ENCODE measurements at regions not wholly inside any gene's neighbourhood (a gene's known extent, or its start where the extent isn't known, plus 50 kb on each side); places are given as distances from the start of the nearest gene placed in this dataset.
"Not testable (repeated sequence)": the region's sequence is repeated elsewhere in the genome, so short reads cannot be mapped to it uniquely, and the experiment has no call there.

DNA sequence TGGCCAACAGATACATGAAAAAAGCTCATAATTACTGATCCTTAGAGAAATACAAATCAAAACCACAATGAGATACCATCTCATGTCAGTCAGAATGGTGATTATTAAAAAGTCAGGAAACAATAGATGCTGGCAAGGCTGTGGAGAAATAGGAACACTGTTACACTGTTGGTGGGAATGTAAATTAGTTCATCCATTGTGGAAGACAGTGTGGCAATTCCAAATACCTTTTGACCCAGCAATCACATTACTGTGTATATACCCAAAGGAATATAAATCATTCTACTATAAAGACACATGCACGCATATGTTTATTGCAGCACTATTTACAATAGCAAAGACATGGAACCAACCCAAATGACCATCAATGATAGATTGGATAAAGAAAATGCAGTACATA, 583.9 kb upstream of the GALNTL6 start:
- not testable (repeated sequence) for H3K27ac ChIP-seq, H3K4me3 ChIP-seq

DNA sequence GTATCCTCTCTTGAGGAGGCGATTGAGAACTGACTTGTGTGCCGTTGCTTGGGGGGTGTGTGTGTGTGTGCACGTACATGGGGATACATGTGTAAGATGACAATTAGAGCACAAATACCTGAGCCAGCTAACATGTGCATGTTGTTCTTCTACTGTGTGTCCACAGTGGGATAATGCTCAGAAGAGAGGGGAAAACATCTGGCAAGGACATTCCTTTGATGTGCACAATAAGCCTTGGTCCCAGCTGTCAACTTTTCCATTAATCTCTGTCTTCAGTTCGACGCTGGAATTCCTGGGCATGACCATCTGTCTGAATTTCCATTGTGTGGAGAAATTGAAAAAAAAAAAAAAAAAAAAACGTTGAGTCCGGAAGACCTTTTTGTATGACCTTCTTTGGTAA, 592.0 kb upstream of the GALNTL6 start:
- no peak overlapping the region for H3K27ac ChIP-seq
- H3K4me3 ChIP-seq, result no peak overlapping the region

DNA sequence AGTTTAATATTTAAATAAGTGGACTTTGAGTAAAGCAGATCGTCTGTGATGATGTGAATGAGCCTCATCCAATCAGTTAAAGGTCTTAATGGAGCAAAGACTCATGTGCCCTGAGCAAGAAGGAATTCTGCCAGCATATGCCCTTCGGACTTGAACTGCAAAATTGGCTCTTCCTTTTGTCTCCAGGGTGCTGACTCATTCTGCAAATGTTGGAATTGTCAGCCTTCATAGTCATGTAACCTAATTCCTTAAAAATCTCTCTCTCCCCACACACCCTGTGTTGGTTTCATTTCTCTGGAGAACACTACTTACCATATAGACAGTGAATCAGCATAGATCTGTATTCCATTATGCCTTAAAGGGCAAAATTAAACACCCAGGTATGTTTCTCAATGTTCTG, 609.8 kb upstream of the GALNTL6 start:
- H3K4me3 ChIP-seq, result no peak overlapping the region
- no peak overlapping the region for H3K27ac ChIP-seq

DNA sequence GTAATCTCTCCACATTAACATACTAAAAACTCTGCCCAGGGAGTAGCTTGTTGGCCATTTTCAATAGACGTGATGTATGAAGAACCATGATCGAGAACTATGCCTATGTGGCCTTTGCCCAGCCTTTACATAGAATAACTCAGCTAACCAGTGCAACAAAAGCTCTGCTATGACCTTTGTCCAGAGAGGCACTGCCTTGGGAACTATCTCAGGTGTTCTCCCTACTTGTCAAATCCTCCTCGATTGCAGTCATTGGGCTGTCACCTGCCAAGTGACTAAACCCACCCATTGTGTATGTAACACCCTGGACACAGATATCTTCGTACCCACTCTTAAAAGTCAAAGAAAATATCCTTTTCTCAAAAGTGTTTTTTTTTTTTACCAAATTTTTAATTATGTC, 610.3 kb upstream of the GALNTL6 start:
- no peak overlapping the region for H3K4me3 ChIP-seq

DNA sequence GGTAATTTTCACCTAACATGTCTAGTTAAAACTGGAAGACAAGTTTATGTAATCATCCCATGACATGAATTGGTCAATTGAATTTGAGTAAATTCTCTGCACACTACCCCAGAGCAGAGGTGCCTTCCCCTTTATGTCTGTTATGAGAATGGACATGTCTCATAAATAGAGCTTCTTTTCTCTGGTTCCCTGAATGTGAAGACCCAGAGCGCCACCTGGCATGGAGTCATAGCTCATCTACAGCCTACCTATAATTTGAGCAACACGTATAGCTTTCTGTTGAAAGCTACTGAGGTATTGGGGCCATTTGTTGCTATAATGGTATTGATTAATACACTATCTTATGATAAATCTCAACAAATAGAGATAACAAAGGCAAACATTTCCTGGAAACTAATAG, 626.5 kb upstream of the GALNTL6 start:
- Histone ChIP-seq H3K27ac (no peak overlapping the region), H3K4me3 (no peak overlapping the region)

More for the DNA sequence above, 610.3 kb upstream of the GALNTL6 start:
- H3K27ac ChIP-seq, result no peak overlapping the region

DNA sequence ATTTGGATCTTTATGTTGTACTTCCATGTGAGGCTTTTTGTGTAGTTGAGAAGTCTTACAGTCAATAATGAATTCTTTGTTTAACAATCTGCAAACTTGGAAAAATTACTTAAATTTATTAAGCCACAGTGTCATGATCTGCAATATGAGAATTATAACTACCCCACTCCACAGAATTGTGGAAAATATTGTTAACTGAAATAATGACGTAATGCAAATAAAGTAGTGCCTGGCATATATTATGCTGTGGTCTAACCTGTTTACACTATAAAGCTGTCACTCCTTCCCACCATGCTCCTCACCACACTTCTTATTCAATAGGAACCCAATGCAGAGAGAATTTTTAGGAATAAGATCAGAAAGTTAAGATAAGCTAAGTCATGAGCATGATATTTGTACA, 632.1 kb upstream of the GALNTL6 start:
- Histone ChIP-seq H3K4me3 (no peak overlapping the region), H3K27ac (no peak overlapping the region)

DNA sequence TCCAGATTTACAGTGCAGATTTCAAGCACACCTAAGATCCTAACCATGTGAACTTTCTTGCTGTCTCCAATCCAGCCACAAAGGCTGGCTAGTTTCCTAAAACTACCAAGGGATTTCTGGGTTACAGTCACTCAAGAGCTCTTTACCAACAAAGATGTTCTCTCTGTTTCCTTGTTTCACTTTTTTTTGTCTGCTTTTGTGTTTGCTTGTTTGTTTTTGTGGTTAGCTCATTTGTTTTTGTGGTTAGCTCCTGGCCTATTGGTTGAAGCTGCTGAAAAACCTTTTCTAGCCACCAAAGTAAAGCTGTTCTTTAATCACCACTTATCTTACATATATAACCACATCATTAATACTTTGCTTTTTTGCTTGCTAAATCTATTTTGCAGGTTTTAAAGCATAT, 642.5 kb upstream of the GALNTL6 start:
- Histone ChIP-seq H3K27ac (no peak overlapping the region), H3K4me3 (no peak overlapping the region)

DNA sequence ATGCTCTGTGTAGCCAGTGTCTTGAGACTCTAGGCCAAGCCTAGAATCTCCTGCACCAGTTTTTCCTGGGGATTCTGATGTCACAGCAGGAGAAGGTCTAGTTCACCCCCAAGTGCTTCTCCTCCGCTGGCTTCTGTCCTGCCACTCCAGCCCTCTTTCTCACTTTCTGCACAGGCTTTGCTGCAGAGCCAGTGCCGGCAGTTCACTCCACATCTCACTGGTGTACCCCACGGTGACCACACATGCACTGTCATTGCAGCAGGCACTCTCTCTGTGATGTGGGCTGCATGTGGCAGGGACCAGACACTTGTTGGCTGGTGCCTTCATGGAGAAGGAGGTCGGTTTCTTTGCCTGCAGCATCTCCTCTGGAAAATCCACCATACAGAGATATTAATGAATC, 643.8 kb upstream of the GALNTL6 start:
- Histone ChIP-seq H3K4me3 (no peak overlapping the region), H3K27ac (no peak overlapping the region)

DNA sequence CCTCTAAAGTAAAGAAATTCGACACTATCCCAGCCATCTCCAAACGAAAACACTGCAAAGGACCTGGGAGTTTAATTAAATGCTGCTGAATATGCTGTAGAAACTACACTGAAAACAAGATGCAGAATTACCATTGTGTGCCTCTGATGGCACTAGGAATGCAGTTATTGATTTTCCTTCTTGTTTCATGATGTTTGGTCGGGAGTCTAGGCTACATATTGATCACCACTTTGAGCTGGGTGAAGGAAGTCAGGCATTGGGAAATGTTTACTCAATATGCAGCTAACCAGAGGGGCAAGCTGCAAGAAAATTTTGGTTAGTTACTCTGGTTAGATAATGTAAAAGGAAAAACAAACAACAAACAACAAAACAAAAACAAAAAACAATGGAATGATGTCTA, 650.7 kb upstream of the GALNTL6 start:
- no peak overlapping the region for H3K4me3 ChIP-seq
- no peak overlapping the region for H3K27ac ChIP-seq

DNA sequence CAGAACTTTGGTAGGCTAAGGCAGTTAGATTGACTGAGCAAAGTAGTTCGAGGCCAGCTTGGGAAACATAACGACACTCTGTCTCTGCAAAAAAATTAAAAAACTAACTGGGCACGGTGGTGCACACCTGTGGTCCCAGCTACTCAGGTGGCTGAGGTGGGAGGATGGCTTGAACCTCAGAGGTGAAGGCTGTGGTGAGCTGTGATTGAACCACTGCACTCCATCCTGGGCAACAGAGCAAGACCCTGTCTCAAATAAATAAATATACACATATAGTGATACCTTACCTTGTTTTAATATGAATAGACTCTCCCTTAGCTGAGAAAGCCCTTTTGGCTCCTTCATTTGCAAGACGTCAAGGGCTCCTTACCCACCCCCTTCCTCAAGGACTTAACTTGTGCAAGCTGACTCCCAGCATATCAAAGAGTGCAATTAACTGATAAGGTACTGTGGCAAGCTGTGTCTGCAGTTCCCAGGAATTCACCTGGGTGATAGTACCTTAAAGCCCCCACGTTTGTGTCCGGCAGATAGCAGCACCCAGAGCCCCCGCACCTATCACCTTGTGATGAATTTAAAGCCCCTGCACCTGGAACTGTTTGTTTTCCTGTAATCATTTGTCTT, 655.6 kb upstream of the GALNTL6 start:
- Histone ChIP-seq H3K27ac (no peak overlapping the region), H3K4me3 (no peak overlapping the region)

DNA sequence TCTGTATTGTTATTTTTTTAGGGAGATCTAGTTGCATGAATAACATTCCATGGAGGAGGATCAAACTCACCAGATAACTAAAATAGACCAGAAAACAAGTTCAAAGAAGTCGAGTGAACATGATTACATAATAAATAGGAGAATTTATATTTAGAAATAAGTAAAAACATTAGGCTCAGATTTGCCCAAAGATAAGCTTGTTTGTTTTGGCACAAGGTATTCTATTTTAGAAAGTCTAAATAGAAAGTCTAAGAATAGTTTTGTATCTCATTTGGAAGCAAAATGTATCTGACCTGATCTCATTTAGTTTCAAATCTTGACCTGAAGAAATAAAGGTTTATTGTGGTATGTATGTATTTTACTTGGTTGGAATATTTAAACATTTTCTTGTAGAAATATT, 670.6 kb upstream of the GALNTL6 start:
- no peak overlapping the region for H3K4me3 ChIP-seq
- H3K27ac ChIP-seq, result no peak overlapping the region

DNA sequence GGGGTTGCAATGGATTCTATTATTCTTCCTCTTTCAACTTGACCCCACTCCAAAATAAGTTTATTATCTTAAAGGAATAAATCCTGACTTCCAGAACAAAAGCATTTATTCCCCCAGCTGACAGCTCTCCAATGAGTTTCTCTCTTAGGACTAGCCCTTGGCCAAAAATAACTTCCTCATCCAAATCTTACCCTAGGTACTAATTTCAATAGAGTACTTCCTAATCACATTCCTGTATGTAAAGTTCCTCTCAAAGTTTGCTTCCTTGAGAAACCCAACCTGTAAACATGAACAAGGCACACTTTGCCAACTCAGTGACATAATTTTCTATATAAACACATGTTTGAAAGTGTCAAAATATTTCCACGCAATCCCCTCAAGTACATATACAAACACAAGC, 671.2 kb upstream of the GALNTL6 start:
- Histone ChIP-seq H3K27ac (no peak overlapping the region), H3K4me3 (no peak overlapping the region)

DNA sequence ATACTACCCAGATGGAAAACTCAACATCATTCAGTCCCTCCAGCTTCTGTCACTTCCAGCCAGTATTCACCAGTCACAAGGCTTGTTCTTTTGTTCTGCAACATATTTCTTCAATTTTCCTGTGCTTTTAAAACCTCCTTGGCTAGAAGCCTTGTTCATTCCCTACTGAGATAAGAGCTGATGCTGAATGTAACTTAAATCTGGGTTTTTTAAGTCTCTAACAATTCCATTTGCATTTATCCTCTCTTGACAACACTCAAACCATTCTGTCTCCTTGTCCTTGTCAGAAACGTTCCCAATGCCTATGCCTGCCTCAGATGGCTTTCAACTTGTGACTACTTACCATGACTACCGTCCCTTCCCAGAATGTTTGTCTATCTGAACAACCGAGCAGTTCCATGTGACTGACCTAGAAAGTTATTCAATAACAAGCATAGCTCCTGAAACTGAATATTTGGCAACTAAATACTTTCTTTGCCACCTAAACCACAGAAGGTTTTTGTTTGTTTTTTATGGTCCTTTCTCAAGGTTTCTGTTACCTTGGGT, 682.9 kb upstream of the GALNTL6 start:
- Histone ChIP-seq H3K4me3 (no peak overlapping the region), H3K27ac (no peak overlapping the region)

DNA sequence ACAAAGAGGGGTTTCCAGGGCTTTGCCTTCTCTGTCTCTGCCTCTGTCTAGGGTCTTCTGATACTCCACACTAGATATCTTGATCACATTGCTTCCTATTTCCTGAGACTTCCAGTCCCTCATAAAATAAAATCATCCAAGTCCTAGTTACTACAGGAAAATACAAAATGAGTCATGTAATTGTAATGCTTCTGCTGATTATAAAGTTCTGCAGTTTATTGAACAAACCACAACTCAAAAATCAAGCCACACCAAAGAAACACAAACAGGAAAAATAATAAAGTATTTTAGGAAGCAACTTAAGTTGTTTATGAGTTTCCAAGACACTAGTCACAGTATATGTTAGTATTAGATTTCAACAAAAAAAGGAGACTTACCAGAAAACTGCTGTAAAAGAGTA, 695.1 kb upstream of the GALNTL6 start:
- H3K4me3 ChIP-seq, result no peak overlapping the region
- no peak overlapping the region for H3K27ac ChIP-seq

DNA sequence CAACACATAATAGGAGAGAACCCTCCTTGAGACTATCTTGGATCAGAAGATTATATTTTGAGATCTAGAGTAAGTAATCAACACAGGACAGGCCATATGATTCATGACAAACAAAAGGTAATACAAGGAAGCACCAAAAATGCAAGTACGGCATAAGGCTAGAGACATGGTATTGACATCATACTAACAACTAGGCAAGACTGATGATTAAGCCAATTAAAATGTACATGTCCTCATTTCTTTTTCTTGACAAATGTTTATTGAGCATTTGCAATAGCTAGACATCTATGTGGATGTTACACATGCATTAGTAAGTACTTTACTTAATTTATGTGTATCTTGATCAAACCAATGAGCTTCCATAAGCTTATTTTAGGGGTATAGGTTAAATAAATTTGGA, 695.7 kb upstream of the GALNTL6 start:
- no peak overlapping the region for H3K4me3 ChIP-seq
- no peak overlapping the region for H3K27ac ChIP-seq

DNA sequence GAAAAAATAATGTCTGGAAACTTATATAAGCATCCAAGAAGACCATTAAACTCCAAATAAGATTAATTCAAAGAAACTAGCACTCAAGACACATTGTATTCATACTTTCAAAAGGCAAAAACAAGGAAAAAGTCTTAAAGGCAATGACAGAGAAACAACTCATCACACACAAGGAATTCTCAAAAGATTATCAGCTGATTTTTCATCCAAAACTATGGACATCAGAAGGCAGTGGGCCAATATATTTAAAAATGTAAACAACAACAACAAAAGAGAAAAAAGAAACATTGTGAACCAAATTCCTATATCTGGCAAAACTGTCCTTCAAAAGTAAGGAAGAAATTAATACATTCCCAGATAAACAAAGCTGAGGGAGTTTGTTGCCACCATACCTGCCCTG, 711.4 kb upstream of the GALNTL6 start:
- H3K27ac ChIP-seq, result no peak overlapping the region
- H3K4me3 ChIP-seq, result no peak overlapping the region

DNA sequence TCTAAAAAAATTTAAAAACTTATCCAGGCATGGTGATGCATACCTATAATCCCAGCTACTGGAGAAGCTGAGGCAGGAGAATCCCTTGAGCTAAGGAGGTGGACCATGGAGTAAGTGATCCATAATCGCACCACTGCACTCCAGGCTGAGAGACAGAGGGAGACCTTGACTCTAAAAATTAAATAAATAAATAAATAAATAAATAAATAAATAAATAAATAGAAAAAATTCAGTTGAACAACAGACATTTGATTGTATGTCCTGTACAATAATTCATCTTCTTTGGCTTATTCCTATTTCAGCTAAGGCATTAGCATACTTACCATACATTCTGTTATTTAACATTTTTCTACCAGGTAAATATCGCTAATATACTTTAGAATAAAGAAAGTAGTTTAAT, 726.1 kb upstream of the GALNTL6 start:
- H3K27ac ChIP-seq, result no peak overlapping the region
- no peak overlapping the region for H3K4me3 ChIP-seq

DNA sequence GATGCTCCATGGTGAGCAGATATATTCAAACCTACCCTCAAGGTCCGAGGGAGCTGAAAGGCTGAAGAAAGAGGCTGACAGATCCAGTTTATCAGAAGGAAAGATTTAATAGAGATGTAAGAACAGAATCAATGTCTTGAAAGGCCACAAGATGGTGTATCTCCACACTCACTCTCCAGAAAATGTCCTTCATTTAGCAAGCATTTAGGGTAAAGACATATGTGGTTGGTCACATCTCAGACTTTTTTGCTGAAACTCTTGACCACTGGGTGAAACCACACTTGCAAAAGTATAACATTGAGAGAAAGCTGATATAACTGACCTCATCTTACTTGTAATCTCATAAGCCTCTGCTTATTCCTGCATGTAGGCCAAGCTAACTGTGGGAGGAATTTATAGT, 745.8 kb upstream of the GALNTL6 start:
- H3K27ac ChIP-seq, result no peak overlapping the region

DNA sequence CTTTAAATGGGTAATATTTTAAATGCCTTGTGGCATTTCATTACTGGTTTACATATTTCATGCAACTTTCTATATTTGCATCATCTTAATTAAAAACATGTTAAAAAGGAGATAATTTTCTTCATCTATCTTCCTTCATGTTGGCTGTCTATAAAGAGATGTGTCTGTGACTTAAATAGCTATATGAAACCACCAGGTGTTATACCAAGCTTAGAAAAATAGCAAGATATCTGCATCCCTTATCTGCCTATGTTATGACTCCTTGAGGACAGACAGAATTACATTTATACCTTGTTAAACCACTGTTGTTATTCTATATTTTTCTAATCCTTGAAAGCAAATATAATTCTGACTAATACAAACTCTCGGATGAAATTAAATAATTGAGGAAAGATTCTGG, 763.8 kb upstream of the GALNTL6 start:
- H3K27ac ChIP-seq, result no peak overlapping the region
- H3K4me3 ChIP-seq, result no peak overlapping the region

More for the DNA sequence above, 745.8 kb upstream of the GALNTL6 start:
- H3K4me3 ChIP-seq, result no peak overlapping the region

DNA sequence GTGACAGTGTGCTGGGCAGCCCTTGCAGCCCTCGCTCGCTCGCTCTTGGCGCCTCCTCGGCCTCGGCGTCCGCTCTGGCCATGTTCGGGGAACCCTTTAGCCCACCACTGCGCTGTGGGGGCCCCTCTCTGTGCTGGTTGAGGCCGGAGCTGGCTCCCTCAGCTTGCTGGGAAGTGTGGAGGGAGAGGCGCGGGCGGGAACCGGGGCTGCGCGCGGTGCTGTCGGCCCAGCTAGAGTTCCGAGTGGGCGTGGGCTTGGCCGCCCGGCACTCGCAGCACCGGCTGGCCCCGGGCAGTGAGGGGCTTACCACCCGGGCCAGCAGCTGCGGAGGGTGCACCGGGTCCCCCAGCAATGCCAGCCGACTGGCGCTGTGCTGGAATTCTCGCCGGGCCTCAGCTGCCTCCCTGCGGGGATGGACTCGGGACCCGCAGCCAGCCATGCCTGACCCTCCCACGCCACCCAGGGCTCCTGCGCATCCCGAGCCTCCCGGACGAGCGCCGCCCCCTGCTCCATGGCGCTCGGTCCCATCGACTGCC, 770.1 kb upstream of the GALNTL6 start:
- H3K4me3 ChIP-seq, result no peak overlapping the region
- H3K27ac ChIP-seq, result no peak overlapping the region

DNA sequence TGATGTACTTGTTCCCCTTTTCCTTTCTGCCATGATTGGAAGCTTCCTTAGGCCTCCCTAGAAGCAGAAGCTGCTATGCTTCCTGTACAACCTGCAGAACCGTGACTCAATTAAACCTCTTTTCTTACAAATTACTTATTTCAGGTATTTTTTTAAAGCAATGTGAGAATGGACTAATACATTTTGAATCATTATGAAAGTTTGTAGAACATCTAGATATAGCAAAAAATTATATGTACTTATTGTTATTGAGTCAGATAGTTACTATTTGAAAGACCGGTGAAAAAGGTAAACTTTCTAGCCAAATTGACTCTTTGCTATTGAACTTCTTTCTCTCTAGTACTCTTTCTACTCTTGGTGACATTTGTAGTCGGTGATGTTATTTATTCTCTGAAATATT, 777.3 kb upstream of the GALNTL6 start:
- no peak overlapping the region for H3K4me3 ChIP-seq
- no peak overlapping the region for H3K27ac ChIP-seq

DNA sequence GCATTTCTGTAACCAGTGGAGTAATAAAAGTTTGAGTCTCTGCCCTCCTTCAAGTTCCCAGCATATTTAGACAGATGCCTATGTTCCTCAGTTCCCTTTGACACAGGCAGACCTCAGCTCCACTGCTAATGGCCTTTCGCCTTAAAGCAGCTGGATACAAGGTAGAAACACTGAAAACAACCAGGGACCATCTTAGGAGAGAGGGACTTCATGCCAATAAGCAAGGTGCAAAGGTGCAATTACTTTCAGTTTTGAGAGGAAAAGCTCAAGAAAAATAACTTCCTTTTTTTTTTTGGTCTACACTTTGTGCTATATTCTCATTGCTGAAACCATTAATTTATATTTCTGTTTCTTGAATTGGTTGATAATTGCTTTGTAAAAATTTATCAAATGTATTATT, 781.9 kb upstream of the GALNTL6 start:
- Histone ChIP-seq H3K4me3 (no peak overlapping the region), H3K27ac (no peak overlapping the region)

All from skin epidermis (tissue), 12 donors.